Stimulated activated CD8-positive, alpha-beta memory T cell treated with anti-CD3 and anti-CD28 coated beads, Interleukin-15, amount 100 ng/mL, for 48 hours (primary cell): ENCODE measurements at regions not wholly inside any gene's neighbourhood (a gene's known extent, or its start where the extent isn't known, plus 50 kb on each side); places are given as distances from the start of the nearest gene placed in this dataset.
"Not testable (repeated sequence)": the region's sequence is repeated elsewhere in the genome, so short reads cannot be mapped to it uniquely, and the experiment has no call there.

Experiments used
- DNase-seq, 2 donors: peaks; one replicate each; pipeline ENCODE4 v3.0.0-alpha.2; 2020; ENCODE audit warnings: low read depth in 2 of 2

- DNase-seq, result no peak
Observed at GRCh38 chr2:143928613-143929012, 591.3 kb downstream of the ZEB2 start.

DNA sequence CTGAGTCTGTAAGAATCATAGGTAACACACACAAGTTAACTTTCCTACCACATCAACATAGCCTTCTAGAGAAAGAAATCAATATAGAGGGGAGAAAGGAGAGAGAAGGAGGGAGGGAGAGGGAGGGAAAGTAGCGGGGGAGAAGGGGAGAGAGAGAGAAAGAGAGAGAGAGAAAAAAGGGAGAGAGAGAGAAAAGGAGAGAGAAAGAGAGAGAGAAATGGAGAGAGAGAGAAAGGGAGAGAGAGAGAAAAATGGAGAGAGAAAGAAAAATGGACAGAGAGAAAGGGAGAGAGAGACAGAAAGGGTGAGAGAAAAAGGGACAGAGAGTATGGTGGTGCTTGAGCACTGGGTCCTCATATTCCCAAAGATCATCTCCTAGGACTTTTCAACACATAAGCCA lies 591.7 kb downstream of the ZEB2 start:
- DNase-seq, result no peak

GRCh38 chr2:143926736-143927135 lies 593.2 kb downstream of the ZEB2 start:
- DNase-seq, result no peak

- DNase-seq, result not testable (repeated sequence)
Observed at GRCh38 chr2:143922261-143922830, 597.6 kb downstream of the ZEB2 start.

DNA sequence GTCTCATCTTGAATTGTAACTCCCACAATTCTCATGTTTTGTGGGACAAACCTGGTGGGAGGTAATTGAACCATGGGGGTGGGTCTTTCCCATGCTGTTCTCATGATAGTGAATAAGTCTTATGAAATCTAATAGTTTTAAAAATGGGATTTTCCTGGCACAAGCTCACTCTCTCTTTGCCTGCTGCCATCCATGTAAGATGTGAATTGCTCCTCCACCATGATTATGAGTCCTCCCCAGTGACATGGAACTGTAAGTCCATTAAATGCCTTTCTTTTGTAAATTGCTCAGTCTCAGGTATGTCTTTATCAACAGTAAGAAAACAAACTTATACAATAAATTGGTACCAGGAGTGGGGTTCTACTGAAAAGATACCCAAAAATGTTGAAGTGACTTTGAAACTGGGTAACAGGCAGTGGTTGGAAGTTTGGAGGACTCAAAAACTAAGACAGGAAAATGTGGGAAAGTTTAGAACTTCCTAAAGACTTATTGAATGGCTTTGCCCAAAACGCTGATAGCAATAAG lies 601.4 kb downstream of the ZEB2 start:
- no peak for DNase-seq

DNA sequence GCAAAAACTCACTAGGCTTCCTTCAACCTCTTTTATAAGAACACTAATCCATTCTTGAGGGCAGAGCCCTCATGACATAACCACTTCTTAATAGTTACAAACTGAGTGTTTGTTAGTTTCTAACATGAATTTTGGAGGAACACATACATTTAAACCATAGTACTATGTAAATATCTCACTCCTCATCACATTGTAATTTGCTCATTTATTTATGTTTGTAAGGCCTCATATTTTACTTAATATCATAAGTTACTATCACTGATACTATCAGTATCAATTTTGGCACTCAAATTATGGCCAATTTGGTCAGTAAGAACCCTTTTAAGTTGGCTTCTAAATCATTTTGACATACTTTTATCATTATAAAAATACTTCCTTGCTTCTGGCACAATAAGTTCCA lies 603.1 kb downstream of the ZEB2 start:
- DNase-seq, result no peak

GRCh38 chr2:143909577-143910353 lies 610.2 kb downstream of the ZEB2 start:
- no peak for DNase-seq

DNA sequence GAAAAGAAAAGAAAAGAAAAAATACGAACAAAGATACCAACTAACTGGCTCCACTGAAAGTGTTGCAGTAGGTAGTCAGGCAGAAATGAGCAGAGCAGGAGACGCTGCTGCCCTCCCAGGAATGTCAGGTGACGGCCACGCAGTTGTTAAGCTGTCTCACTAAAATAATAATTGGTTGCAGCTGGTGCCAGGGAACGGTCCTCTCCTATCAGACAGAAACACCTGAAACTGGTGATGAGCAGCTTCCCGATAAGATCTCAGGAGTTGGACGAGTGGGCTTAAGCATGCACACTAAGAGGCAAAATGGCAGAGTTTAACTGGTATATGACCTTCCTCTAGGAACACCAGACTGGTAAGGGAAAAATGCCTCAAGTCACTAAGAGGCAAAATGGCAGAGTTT lies 611.1 kb downstream of the ZEB2 start:
- no peak for DNase-seq

- DNase-seq, result no peak
Observed at GRCh38 chr2:143907801-143908200, 612.1 kb downstream of the ZEB2 start.

GRCh38 chr2:143906850-143907249 lies 613.1 kb downstream of the ZEB2 start:
- DNase-seq, result no peak

GRCh38 chr2:143905587-143905986 lies 614.3 kb downstream of the ZEB2 start:
- no peak for DNase-seq

- DNase-seq, result no peak
Observed at GRCh38 chr2:143903172-143903856, 616.6 kb downstream of the ZEB2 start.

DNA sequence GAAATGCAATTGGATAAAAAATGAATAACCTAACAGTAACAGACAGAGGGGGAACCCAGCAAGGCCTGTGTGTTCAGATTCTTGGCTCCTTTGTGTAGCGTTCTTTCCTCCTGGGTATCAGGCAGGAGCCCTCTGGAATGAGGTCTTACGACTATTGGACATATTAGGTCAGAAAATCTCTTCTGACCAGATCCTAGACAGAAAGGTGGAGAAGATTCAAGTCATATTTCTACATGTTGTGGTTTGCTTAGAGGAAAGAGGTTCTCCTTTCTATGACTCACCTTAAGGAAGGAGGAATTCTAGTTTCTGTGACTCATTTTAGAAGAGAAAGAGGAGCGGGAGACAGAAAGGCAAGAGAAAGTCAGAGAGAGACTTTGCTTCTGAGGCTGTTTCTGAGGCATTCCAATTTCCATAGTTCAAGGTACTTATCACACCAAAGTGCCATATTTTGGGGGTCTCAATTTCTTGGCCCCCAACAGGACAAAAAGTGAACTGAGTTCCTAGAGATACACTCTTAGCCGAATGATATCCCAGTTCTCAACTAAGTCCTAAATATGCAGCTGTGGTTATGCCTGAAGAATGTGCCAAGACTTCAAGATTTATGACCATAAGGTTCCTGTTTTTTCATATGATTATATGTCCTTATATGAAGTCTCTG lies 618.6 kb downstream of the ZEB2 start:
- DNase-seq, result no peak

GRCh38 chr2:143899987-143900386 lies 619.9 kb downstream of the ZEB2 start:
- no peak for DNase-seq

- DNase-seq, result no peak
Observed at GRCh38 chr2:143893371-143893770, 626.5 kb downstream of the ZEB2 start.

GRCh38 chr2:143891879-143892308 lies 628.0 kb downstream of the ZEB2 start:
- no peak for DNase-seq

DNA sequence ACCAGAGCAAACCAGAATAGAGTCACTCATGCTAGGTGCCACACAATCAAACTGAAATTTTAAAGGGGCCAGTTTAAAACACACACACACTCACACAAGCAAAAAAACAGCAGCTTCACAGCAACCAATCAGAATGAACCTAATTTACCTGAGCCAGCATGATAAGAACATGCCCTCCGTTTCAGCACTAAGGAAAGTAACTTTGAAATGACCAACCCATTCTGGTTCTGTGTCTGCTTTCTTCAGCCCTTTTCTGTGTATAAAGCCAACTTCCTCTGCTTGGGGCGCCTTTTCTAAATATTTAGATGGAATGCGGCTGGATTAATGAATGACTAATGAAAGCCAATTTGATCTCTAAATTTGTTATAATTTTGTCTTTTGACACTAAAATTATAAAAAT lies 629.1 kb downstream of the ZEB2 start:
- no peak for DNase-seq

- no peak for DNase-seq
Observed at GRCh38 chr2:143889216-143889615, 630.7 kb downstream of the ZEB2 start.

GRCh38 chr2:143885461-143885860 lies 634.5 kb downstream of the ZEB2 start:
- DNase-seq, result no peak

DNA sequence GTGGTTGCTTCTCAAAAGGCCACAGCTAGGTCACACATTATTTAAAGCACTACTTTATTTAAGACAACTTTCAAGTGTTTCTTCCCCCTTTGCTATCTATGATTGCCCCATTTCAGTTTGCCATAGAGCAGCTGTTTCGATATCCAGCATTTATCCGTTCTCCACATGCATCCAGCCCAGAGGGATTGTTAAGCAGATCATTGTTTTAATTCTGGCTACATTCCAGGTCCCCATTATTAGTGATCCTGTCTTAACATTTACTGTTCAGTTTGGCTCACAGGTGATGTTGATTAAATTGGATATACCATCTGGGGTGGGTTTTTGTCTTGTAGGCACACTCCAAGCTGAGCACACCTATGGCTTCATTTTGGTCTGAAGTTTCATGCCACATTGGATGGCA lies 638.7 kb downstream of the ZEB2 start:
- DNase-seq, result no peak

DNA sequence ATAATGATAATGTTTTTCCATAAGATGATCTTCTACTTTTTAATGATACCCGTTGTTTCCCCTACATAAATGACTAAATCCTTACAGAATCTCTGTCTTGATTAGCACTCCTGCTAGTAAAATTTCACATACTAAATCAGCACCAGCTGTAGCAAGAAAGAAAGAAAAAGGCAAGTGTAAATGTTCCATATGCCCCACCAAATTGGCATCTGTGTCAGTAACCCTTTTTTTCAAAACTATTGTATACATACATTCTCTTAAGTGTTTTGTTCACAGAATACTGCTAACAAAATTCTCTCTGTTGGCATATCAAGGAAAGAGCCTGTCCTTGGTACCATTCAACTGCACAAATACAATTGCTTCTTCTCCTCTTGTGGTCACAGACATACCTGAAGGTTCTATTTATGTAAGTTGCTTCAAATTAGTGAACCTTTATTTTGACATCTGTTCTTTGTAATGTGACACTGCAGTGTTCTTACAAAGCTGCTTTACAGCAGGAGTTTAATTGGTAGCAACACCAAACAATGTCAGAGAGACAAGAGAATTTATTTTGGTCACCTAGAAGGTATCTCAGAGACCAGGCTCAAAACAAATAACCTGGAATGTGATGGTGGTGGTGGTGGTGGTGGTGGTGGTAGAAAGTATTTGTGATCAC lies 641.9 kb downstream of the ZEB2 start:
- no peak for DNase-seq

- no peak for DNase-seq
Observed at GRCh38 chr2:143877056-143877455, 642.9 kb downstream of the ZEB2 start.
